GM12891 (cell line): ENCODE measurements at regions not wholly inside any gene's neighbourhood (a gene's known extent, or its start where the extent isn't known, plus 50 kb on each side); places are given as distances from the start of the nearest gene placed in this dataset.

Experiments used
- POLR2A ChIP-seq: IDR thresholded peaks from 2 replicates; pipeline ENCODE4 v1.6.1; 2011; ENCODE audit warnings: low read depth, low read length, control low read depth
- SPI1 ChIP-seq: IDR thresholded peaks from 2 replicates; pipeline ENCODE4 v1.6.1; 2011; ENCODE audit warnings: low read depth, low read length, control low read depth
- TAF1 ChIP-seq: IDR thresholded peaks from 2 replicates; pipeline ENCODE4 v1.6.1; 2011; ENCODE audit warnings: low read depth, low read length, control low read depth

DNA sequence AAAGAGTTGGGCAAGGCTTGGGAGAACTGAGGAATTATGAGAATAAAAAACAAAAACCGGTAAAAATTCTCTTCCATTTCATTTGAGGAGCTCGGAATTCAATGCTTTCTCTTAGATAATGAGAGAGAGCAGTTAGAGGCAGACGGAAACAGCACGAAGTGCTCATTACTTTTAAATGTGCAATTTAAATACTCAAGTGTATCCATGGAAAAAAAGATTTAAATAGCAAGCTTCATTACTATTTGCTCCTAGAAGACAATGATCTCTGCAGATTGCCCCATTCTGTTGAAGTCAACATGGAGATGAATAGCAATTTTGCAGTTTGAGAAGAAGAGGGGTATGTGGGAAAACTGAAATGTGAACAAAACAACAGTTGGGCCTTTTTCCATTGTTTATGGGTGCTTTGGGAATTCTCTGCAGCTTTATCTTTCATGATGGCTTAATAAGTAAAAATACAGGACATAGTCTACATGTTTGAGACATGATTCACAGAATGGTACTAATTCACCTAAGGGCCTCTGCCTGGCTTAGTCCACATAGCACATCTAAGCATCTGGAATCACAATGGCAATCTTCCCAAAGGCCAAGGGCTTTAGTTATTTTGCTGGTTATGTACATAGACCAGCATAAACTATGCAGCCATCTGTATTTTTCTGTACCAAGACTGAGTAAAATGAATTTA, 512.7 kb upstream of the FAT1 start:
- no peak for TF ChIP-seq POLR2A
- TF ChIP-seq TAF1: no peak
- no peak for TF ChIP-seq SPI1
